Loucy (cell line): ENCODE measurements at regions not wholly inside any gene's neighbourhood (a gene's known extent, or its start where the extent isn't known, plus 50 kb on each side); places are given as distances from the start of the nearest gene placed in this dataset.

ENCODE experiments used
- H2AFZ ChIP-seq: fragments of 200-600 bp; sonication (generic); 2 replicates; pipeline ENCODE4 v1.6.0; 2016; ENCODE audit warnings: antibody characterized with exemption, mild to moderate bottlenecking, low read length, moderate library complexity
- H3F3A ChIP-seq: fragments of 200-600 bp; 2 replicates; pipeline ENCODE4 v1.6.0; 2016; ENCODE audit warnings: antibody characterized with exemption, low read depth, mild to moderate bottlenecking
- H3K27me3 ChIP-seq: fragments of 200-600 bp; sonication (generic); 2 replicates; pipeline ENCODE4 v1.6.1; 2014; ENCODE audit warnings: low read length, mild to moderate bottlenecking; ENCODE audit not compliant: insufficient read depth, poor library complexity, severe bottlenecking
- H3K36me3 ChIP-seq: fragments of 200-600 bp; sonication (generic); 2 replicates; pipeline ENCODE4 v1.6.1; 2016; ENCODE audit warnings: low read length; ENCODE audit not compliant: insufficient read depth
- H3K4me1 ChIP-seq: fragments of 200-600 bp; sonication (generic); 2 replicates; pipeline ENCODE4 v1.5.1; 2014; ENCODE audit warnings: low read length, mild to moderate bottlenecking; ENCODE audit not compliant: insufficient read depth, poor library complexity, severe bottlenecking
- H3K4me2 ChIP-seq: fragments of 200-600 bp; sonication (generic); 2 replicates; pipeline ENCODE4 v1.6.0; 2014; ENCODE audit warnings: antibody characterized with exemption, low read length, low read depth, mild to moderate bottlenecking; ENCODE audit not compliant: poor library complexity, severe bottlenecking
- H3K4me3 ChIP-seq: fragments of 200-600 bp; sonication (generic); 2 replicates; pipeline ENCODE4 v1.5.1; 2014; ENCODE audit warnings: low read length, mild to moderate bottlenecking, mixed read lengths; ENCODE audit not compliant: poor library complexity, severe bottlenecking
- H3K79me2 ChIP-seq: fragments of 200-600 bp; sonication (generic); 2 replicates; pipeline ENCODE4 v1.6.1; 2014; ENCODE audit warnings: low read length; ENCODE audit not compliant: insufficient read depth
- H3K9ac ChIP-seq: fragments of 200-600 bp; sonication (generic); 2 replicates; pipeline ENCODE4 v1.6.0; 2014; ENCODE audit warnings: mild to moderate bottlenecking, low read depth, low read length, moderate library complexity; ENCODE audit not compliant: poor library complexity, severe bottlenecking
- H3K9me2 ChIP-seq: fragments of 200-600 bp; sonication (generic); replicated peaks from 2 replicates; pipeline ENCODE4 v1.6.1; 2016; ENCODE audit warnings: low read depth, low read length, mixed read lengths
- H3K9me3 ChIP-seq: fragments of 200-600 bp; sonication (generic); 2 replicates; pipeline ENCODE4 v1.6.1; 2014; ENCODE audit warnings: mild to moderate bottlenecking, antibody characterized with exemption, low read length, low read depth; ENCODE audit not compliant: insufficient read depth
- H4K20me1 ChIP-seq: fragments of 200-600 bp; sonication (generic); 2 replicates; pipeline ENCODE4 v1.6.0; 2014; ENCODE audit warnings: antibody characterized with exemption, low read length, mild to moderate bottlenecking; ENCODE audit not compliant: insufficient read depth, poor library complexity, severe bottlenecking
- EZH2phosphoT487 ChIP-seq: fragments of 200-600 bp; IDR thresholded peaks from 2 replicates; pipeline ENCODE4 v1.6.1; 2018; ENCODE audit warnings: antibody characterized with exemption, mild to moderate bottlenecking, moderate library complexity, borderline replicate concordance
- TF ChIP-seq, protein P1 (sequence below): fragments of 200-600 bp; sonication (generic); conservative IDR thresholded peaks from 2 replicates; pipeline ENCODE4 v1.5.1; 2014; ENCODE audit warnings: mild to moderate bottlenecking, antibody characterized with exemption, low read length

GRCh38 chr13:40031031-40031430 lies 375.6 kb downstream of the COG6 start:
- Histone ChIP-seq H3K4me3 (no peak overlapping the region), H3K9me2 (no peaks in the 10 kb centered on the region), H3K36me3 (no peaks in the 10 kb centered on the region), H3K9me3 (no peaks in the 10 kb centered on the region), H3K9ac (no peak overlapping the region), H3K27me3 (no peaks in the 10 kb centered on the region), H3K4me1 (no peaks in the 10 kb centered on the region), H3K4me2 (no peak overlapping the region), H4K20me1 (no peaks in the 10 kb centered on the region), H3K79me2 (no peaks in the 10 kb centered on the region), H2AFZ (no peak overlapping the region), H3F3A (no peaks in the 10 kb centered on the region)
- TF ChIP-seq EZH2phosphoT487 = no peak
- TF ChIP-seq, protein P1, sequence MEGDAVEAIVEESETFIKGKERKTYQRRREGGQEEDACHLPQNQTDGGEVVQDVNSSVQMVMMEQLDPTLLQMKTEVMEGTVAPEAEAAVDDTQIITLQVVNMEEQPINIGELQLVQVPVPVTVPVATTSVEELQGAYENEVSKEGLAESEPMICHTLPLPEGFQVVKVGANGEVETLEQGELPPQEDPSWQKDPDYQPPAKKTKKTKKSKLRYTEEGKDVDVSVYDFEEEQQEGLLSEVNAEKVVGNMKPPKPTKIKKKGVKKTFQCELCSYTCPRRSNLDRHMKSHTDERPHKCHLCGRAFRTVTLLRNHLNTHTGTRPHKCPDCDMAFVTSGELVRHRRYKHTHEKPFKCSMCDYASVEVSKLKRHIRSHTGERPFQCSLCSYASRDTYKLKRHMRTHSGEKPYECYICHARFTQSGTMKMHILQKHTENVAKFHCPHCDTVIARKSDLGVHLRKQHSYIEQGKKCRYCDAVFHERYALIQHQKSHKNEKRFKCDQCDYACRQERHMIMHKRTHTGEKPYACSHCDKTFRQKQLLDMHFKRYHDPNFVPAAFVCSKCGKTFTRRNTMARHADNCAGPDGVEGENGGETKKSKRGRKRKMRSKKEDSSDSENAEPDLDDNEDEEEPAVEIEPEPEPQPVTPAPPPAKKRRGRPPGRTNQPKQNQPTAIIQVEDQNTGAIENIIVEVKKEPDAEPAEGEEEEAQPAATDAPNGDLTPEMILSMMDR = no peak

DNA sequence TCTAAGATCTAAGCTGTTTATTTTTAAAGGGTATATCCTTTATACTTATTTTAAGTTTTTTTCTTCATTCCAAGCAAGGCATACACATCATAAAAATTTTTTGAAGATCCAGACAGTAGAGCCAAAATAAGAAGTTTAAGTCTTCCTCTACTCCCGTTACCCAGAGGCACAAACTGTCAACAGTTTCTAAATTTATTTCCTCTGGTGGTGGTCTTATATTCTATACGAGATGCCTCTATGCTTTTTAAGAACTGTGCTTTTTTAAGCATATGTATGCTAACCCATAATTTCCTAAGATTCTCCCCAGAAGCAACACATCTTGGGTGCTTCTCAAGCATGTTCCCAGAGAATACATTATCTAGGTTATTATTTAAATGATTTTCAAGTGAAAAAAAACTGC lies 383.6 kb downstream of the COG6 start:
- Histone ChIP-seq H2AFZ (no peak overlapping the region), H3K27me3 (no peaks in the 10 kb centered on the region), H3K9me3 (no peaks in the 10 kb centered on the region), H3K36me3 (no peaks in the 10 kb centered on the region), H3K9ac (no peak overlapping the region), H3F3A (no peaks in the 10 kb centered on the region), H3K4me1 (no peaks in the 10 kb centered on the region), H3K4me2 (no peak overlapping the region), H3K4me3 (no peak overlapping the region), H4K20me1 (no peaks in the 10 kb centered on the region), H3K9me2 (no peaks in the 10 kb centered on the region), H3K79me2 (no peaks in the 10 kb centered on the region)
- TF ChIP-seq EZH2phosphoT487 = no peak
- TF ChIP-seq, protein P1 = no peak

- Histone ChIP-seq H3K9me2 (no peaks in the 10 kb centered on the region), H3K4me3 (no peak overlapping the region), H3K4me2 (no peak overlapping the region), H3K36me3 (no peaks in the 10 kb centered on the region), H3K4me1 (no peaks in the 10 kb centered on the region), H3K79me2 (no peaks in the 10 kb centered on the region), H4K20me1 (no peaks in the 10 kb centered on the region), H3K9me3 (no peaks in the 10 kb centered on the region), H3K27me3 (no peaks in the 10 kb centered on the region), H2AFZ (no peak overlapping the region), H3F3A (no peaks in the 10 kb centered on the region), H3K9ac (no peak overlapping the region)
- TF ChIP-seq EZH2phosphoT487 = no peak
- TF ChIP-seq, protein P1 = no peak
Measured at GRCh38 chr13:40042991-40043390, 387.5 kb downstream of the COG6 start.
